ENCODE measurements at regions not wholly inside any gene's neighbourhood (a gene's known extent, or its start where the extent isn't known, plus 50 kb on each side); places are given as distances from the start of the nearest gene placed in this dataset.

GRCh38 chr4:17182888-17183287 lies 284.4 kb upstream of the LDB2 start:
- TF ChIP-seq POLR2A (IDR thresholded peaks at IDR 0.05) (no peak), CTCF (IDR thresholded peaks at IDR 0.05) (no peak)
